ENCODE measurements at regions not wholly inside any gene's neighbourhood (a gene's known extent, or its start where the extent isn't known, plus 50 kb on each side); places are given as distances from the start of the nearest gene placed in this dataset.

- no peak overlapping the region for H2AFZ ChIP-seq (ENCODE audit: low read length)
- no peak overlapping the region for H3K4me2 ChIP-seq (ENCODE audit: insufficient read depth, low read length)
- no peak for TF ChIP-seq CTCF (IDR thresholded peaks at IDR 0.05; ENCODE audit: extremely low read depth, low read depth, low read length)
- H3K27ac ChIP-seq (ENCODE audit: low read depth, low read length) = no peak overlapping the region
- no peak for DNase-seq (ENCODE audit: insufficient read length, low spot score, missing footprints)
- H4K20me1 ChIP-seq (ENCODE audit: insufficient read depth, low read length) = no peaks in the 10 kb centered on the region
- H3K4me1 ChIP-seq (ENCODE audit: insufficient read depth, low read length) = no peaks in the 10 kb centered on the region
- H3K79me2 ChIP-seq (ENCODE audit: insufficient read depth, low read length) = no peaks in the 10 kb centered on the region
- no peaks in the 10 kb centered on the region for H3K27me3 ChIP-seq (ENCODE audit: insufficient read depth, low read length)
- H3K36me3 ChIP-seq (ENCODE audit: insufficient read depth, low read length) = no peaks in the 10 kb centered on the region
- no peaks in the 10 kb centered on the region for H3K9me3 ChIP-seq (ENCODE audit: low read depth, low read length)
- no peak overlapping the region for H3K4me3 ChIP-seq (ENCODE audit: insufficient read depth, low read length)
Measured at GRCh38 chr3:40720863-40721262, 196.1 kb downstream of the ZNF621 start.

GRCh38 chr3:40723083-40723660, 198.4 kb downstream of the ZNF621 start:
- Histone ChIP-seq H3K27ac (ENCODE audit: low read depth, low read length) (no peak overlapping the region), H3K9me3 (ENCODE audit: low read depth, low read length) (no peaks in the 10 kb centered on the region), H3K4me2 (ENCODE audit: insufficient read depth, low read length) (no peak overlapping the region), H3K79me2 (ENCODE audit: insufficient read depth, low read length) (no peaks in the 10 kb centered on the region), H3K36me3 (ENCODE audit: insufficient read depth, low read length) (no peaks in the 10 kb centered on the region), H3K4me1 (ENCODE audit: insufficient read depth, low read length) (no peaks in the 10 kb centered on the region), H4K20me1 (ENCODE audit: insufficient read depth, low read length) (no peaks in the 10 kb centered on the region), H2AFZ (ENCODE audit: low read length) (no peak overlapping the region), H3K27me3 (ENCODE audit: insufficient read depth, low read length) (no peaks in the 10 kb centered on the region), H3K4me3 (ENCODE audit: insufficient read depth, low read length) (no peak overlapping the region)
- DNase-seq (ENCODE audit: insufficient read length, low spot score, missing footprints) = peak; percentile 39
- TF ChIP-seq CTCF (IDR thresholded peaks at IDR 0.05; ENCODE audit: extremely low read depth, low read depth, low read length) = no peak

DNA sequence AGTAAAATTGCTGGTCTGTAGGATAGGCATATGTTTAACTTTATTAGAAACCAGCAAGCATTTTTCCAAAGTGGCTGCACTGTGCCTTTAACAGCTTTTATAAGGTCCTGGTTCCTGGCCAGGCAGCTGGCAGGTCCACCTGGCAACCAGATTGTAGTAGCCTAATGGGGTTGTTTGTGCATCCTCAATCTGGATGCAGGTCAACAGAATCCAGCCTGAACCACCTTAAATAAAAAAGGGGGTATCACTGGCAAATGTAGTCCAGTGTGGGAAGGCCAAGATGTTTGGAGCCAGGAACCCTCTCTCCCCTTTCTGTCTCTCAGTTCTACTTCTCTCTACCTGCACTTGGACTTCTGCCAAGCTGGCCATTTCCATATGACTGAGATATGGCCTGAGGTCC, 200.3 kb downstream of the ZNF621 start:
- TF ChIP-seq CTCF (IDR thresholded peaks at IDR 0.05; ENCODE audit: extremely low read depth, low read depth, low read length) = no peak
- H3K27me3 ChIP-seq (ENCODE audit: insufficient read depth, low read length) = no peaks in the 10 kb centered on the region
- no peaks in the 10 kb centered on the region for H4K20me1 ChIP-seq (ENCODE audit: insufficient read depth, low read length)
- H3K79me2 ChIP-seq (ENCODE audit: insufficient read depth, low read length) = no peaks in the 10 kb centered on the region
- no peaks in the 10 kb centered on the region for H3K4me1 ChIP-seq (ENCODE audit: insufficient read depth, low read length)
- H3K9me3 ChIP-seq (ENCODE audit: low read depth, low read length) = no peaks in the 10 kb centered on the region
- no peak overlapping the region for H3K4me2 ChIP-seq (ENCODE audit: insufficient read depth, low read length)
- no peaks in the 10 kb centered on the region for H3K36me3 ChIP-seq (ENCODE audit: insufficient read depth, low read length)
- DNase-seq (ENCODE audit: insufficient read length, low spot score, missing footprints) = no peak
- H2AFZ ChIP-seq (ENCODE audit: low read length) = no peak overlapping the region
- no peak overlapping the region for H3K27ac ChIP-seq (ENCODE audit: low read depth, low read length)
- H3K4me3 ChIP-seq (ENCODE audit: insufficient read depth, low read length) = no peak overlapping the region

GRCh38 chr3:40731445-40731844, 206.7 kb downstream of the ZNF621 start:
- no peak for DNase-seq (ENCODE audit: insufficient read length, low spot score, missing footprints)
- Histone ChIP-seq H3K27me3 (ENCODE audit: insufficient read depth, low read length) (no peaks in the 10 kb centered on the region), H4K20me1 (ENCODE audit: insufficient read depth, low read length) (no peaks in the 10 kb centered on the region), H3K27ac (ENCODE audit: low read depth, low read length) (no peak overlapping the region), H3K36me3 (ENCODE audit: insufficient read depth, low read length) (no peaks in the 10 kb centered on the region), H3K4me2 (ENCODE audit: insufficient read depth, low read length) (no peak overlapping the region), H3K79me2 (ENCODE audit: insufficient read depth, low read length) (no peaks in the 10 kb centered on the region), H3K4me1 (ENCODE audit: insufficient read depth, low read length) (no peaks in the 10 kb centered on the region), H3K9me3 (ENCODE audit: low read depth, low read length) (no peaks in the 10 kb centered on the region), H3K4me3 (ENCODE audit: insufficient read depth, low read length) (no peak overlapping the region), H2AFZ (ENCODE audit: low read length) (no peak overlapping the region)
- TF ChIP-seq CTCF (IDR thresholded peaks at IDR 0.05; ENCODE audit: extremely low read depth, low read depth, low read length) = no peak
